Fibroblast of villous mesenchyme (primary cell): ENCODE measurements at regions not wholly inside any gene's neighbourhood (a gene's known extent, or its start where the extent isn't known, plus 50 kb on each side); places are given as distances from the start of the nearest gene placed in this dataset.

Experiments
- DNase-seq: peaks from one replicate; pipeline ENCODE4 v3.0.0-alpha.2; 2010; ENCODE audit warnings: low read depth
- H3K4me3 ChIP-seq: 2 replicates; pipeline ENCODE4 v1.5.1; 2011; ENCODE audit warnings: low read depth, mild to moderate bottlenecking, low read length
- CTCF ChIP-seq: IDR thresholded peaks from 2 replicates; pipeline ENCODE4 v1.5.1; 2012; ENCODE audit warnings: low read depth, mild to moderate bottlenecking, low read length; ENCODE audit not compliant: insufficient read depth

DNA sequence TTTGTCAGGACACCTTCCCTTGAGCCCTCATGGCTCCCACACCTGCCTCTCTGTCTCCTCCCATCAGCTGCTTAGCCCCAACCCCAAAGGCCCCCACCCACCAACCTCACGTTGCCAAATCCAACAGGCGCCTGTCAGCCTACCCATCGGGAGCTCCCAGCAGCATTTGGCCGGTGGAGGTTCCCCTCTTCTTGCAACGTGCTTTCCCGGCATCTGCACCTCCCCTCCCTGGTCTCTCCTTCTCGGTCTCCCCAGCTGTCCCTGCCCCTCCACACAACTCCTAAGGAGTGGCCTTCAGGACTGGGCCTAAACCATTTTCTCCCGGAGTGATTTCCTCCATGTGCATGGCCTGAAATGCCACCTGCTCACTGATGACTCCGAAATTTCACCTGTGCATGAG, 71.9 kb downstream of the KLHDC7A start:
- no peak overlapping the region for H3K4me3 ChIP-seq
- no peak for DNase-seq
- TF ChIP-seq CTCF, result no peak

DNA sequence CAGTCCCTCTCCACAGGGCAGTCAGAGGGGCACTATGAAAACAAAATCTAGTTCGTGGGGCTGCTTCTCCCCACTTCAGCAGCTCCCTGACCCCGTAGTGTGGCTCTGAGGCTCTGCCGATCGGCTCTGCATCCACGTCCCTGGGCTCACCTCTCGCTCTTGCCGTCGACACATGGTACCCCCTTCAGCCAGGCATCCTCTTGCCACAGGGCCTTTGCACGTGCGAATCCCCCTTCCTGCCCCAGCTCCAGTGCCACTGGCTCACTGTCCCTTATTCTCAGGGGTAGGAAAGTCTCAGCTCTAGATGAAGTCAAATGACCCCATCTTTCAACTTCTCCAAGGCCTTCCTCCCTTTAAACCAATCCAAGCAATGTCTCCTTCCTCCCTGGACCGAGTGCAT, 72.7 kb downstream of the KLHDC7A start:
- no peak for TF ChIP-seq CTCF
- no peak for DNase-seq
- H3K4me3 ChIP-seq, result no peak overlapping the region

DNA sequence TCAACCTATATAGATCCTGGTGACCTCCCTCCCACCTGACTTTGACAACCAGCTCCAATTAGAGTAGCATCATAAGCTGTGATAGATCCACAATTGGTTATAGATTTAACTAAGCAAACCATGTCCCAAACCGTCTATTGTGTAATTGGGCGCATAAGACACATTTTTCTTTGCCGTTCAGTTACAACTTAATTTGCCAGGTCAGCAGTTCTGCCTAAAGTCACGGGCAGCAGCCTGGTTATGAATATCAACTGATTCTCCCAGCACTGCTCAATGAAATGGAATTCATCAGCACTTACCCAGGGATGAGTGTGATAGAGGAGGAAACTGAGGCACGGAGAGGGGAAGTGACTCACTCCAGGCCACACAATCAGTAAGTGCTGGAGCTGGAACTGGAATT, 73.4 kb downstream of the KLHDC7A start:
- no peak for TF ChIP-seq CTCF
- no peak overlapping the region for H3K4me3 ChIP-seq
- DNase-seq, result no peak

- no peak for TF ChIP-seq CTCF
- no peak overlapping the region for H3K4me3 ChIP-seq
- no peak for DNase-seq
Observed at GRCh38 chr1:18554597-18554996, 73.9 kb downstream of the KLHDC7A start.

DNA sequence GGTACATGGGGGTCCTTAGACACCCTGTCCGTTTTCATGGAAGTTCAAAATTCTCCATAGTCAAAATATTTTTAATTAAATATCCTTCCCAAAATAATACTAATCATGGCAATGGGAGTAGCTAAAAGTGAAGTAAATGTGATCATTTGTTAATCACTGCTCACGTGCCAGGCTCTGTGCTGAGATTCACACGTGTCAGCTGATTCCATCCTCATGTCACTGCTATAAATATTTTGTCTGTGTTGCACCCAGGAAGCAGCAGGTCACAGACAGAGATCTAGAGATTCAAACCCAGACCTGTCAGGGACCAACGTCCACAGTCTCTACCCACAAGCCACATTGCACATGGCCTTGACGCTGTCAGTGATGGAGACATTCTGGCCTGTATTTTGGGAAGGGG, 74.3 kb downstream of the KLHDC7A start:
- no peak for DNase-seq
- no peak for TF ChIP-seq CTCF

DNA sequence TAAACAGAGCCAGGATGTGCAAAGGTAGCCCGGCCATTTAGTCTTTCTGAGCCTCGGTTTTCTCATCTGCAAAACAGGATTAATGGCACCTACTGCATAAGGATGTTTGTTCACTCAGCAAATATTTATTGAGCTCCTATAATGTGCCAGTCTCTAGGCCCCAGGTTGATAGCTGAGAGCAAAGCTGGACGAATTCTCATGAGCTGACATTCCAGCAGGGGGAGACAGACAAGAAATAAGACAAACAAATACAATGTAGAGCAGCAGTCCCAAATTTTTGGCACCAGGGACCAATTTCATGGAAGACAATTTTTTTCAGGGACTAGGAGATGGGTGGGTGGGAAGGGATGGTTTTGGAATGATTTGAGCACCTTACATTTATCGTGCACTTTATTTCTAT, 74.3 kb upstream of the PAX7 start:
- DNase-seq, result peak; percentile 10
- peak; percentile 34 for TF ChIP-seq CTCF
- H3K4me3 ChIP-seq, result no peak overlapping the region

More for the DNA sequence above, 74.3 kb downstream of the KLHDC7A start:
- no peak overlapping the region for H3K4me3 ChIP-seq

GRCh38 chr1:18557621-18558465, 72.8 kb upstream of the PAX7 start:
- TF ChIP-seq CTCF, result no peak
- H3K4me3 ChIP-seq, result no peak overlapping the region
- DNase-seq, result no peak
